Kidney (tissue), 13 donors: ENCODE measurements at regions not wholly inside any gene's neighbourhood (a gene's known extent, or its start where the extent isn't known, plus 50 kb on each side); places are given as distances from the start of the nearest gene placed in this dataset.

ENCODE experiments used
- DNase-seq, 5 donors: peaks; one replicate each; pipeline ENCODE4 v3.0.0-alpha.2; 2013 to 2020
- FAIRE-seq: peaks from 2 replicates; lab custom pipeline; 2012; peaks lifted over from hg19 to GRCh38; lab: Jason Lieb, UNC
- H3K27ac ChIP-seq, 2 donors: one replicate each; pipeline ENCODE4 v1.7.0; 2013; ENCODE audit warnings: low read depth in 2 of 2, low read length in 2 of 2, inconsistent platforms in 1 of 2
- H3K27me3 ChIP-seq: one replicate; pipeline ENCODE4 v1.7.1; 2013; ENCODE audit warnings: low read length, inconsistent platforms; ENCODE audit not compliant: control insufficient read depth, insufficient read depth
- H3K36me3 ChIP-seq, 3 donors: one replicate each; pipeline versions ENCODE4 v1.7.0 to v1.7.1; 2013; ENCODE audit warnings: low read length in 3 of 3, control low read depth in 1 of 3, inconsistent platforms in 1 of 3; ENCODE audit not compliant: insufficient read depth in 3 of 3, control insufficient read depth in 2 of 3
- H3K4me1 ChIP-seq, 3 donors: one replicate each; pipeline versions ENCODE4 v1.7.0 to v1.7.1; 2013; ENCODE audit warnings: low read length in 3 of 3, inconsistent platforms in 1 of 3, low read depth in 1 of 3; ENCODE audit not compliant: control insufficient read depth in 2 of 3, insufficient read depth in 2 of 3
- H3K4me3 ChIP-seq, 3 donors: one replicate each; pipeline versions ENCODE4 v1.7.0 to v1.8.1; 2013; ENCODE audit warnings: low read length in 3 of 3, control low read depth in 1 of 3, inconsistent platforms in 1 of 3
- H3K9ac ChIP-seq, 3 donors: one replicate each; pipeline versions ENCODE4 v1.7.0 to v1.7.1; 2013; ENCODE audit warnings: low read length in 3 of 3, control low read depth in 1 of 3, inconsistent platforms in 1 of 3
- H3K9me3 ChIP-seq, 3 donors: one replicate each; pipeline versions ENCODE4 v1.7.0 to v1.7.1; 2013; ENCODE audit warnings: low read length in 3 of 3, control low read depth in 1 of 3, inconsistent platforms in 1 of 3; ENCODE audit not compliant: control insufficient read depth in 2 of 3, insufficient read depth in 1 of 3
- intact Hi-C: fragments of 100-400 bp; cut with DNase I; formaldehyde crosslinking; loops from one replicate; pipeline ENCODE4 v1.11.1; 2022
- TF ChIP-seq, protein P1 (sequence below): IDR thresholded peaks from 3 replicates; pipeline ENCODE4 v1.5.1; 2012; ENCODE audit warnings: mild to moderate bottlenecking, moderate library complexity, borderline replicate concordance; ENCODE audit not compliant: insufficient read depth; ENCODE audit errors: extremely low read depth
- donor health status: control.
- donor health status: control.
- donor health status: control.
- donor health status: control.
- donor health status: control.
- donor health status: DM: yes; HTN: yes; CAD: no.
- donor health status: Normal renal cell carcinoma (clear cell type).

DNA sequence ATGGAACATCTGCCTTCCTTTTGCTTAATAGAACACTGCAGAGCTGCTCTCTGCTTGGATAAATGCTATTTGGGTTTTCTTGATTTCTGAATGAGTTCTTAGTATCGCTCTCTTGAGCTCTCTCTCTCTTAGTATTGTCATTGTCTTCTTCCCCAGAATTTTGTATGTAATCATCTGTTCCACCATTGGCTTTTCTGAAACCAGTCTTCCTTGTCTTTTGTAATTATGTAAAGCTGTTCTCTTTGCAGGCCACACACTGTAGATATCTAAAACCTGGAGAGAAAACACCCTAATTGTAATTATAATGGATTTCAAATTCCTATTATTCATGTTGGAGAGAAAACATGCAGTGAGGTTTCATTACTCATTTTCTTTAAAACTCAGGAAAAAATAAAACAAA, 333.1 kb upstream of the CHAC2 start:
- no peaks in the 10 kb centered on the region for H3K36me3 ChIP-seq
- H3K27me3 ChIP-seq, result no peaks in the 10 kb centered on the region
- DNase-seq (no peak), FAIRE-seq (no peak)
- H3K9me3 ChIP-seq, result no peaks in the 10 kb centered on the region
- TF ChIP-seq, protein P1, sequence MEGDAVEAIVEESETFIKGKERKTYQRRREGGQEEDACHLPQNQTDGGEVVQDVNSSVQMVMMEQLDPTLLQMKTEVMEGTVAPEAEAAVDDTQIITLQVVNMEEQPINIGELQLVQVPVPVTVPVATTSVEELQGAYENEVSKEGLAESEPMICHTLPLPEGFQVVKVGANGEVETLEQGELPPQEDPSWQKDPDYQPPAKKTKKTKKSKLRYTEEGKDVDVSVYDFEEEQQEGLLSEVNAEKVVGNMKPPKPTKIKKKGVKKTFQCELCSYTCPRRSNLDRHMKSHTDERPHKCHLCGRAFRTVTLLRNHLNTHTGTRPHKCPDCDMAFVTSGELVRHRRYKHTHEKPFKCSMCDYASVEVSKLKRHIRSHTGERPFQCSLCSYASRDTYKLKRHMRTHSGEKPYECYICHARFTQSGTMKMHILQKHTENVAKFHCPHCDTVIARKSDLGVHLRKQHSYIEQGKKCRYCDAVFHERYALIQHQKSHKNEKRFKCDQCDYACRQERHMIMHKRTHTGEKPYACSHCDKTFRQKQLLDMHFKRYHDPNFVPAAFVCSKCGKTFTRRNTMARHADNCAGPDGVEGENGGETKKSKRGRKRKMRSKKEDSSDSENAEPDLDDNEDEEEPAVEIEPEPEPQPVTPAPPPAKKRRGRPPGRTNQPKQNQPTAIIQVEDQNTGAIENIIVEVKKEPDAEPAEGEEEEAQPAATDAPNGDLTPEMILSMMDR, result no peak
- intact Hi-C loops, result no loop called here
- H3K4me3 ChIP-seq, result no peak overlapping the region
- H3K9ac ChIP-seq, result no peak overlapping the region
- no peak overlapping the region for H3K27ac ChIP-seq
- no peaks in the 10 kb centered on the region for H3K4me1 ChIP-seq

DNA sequence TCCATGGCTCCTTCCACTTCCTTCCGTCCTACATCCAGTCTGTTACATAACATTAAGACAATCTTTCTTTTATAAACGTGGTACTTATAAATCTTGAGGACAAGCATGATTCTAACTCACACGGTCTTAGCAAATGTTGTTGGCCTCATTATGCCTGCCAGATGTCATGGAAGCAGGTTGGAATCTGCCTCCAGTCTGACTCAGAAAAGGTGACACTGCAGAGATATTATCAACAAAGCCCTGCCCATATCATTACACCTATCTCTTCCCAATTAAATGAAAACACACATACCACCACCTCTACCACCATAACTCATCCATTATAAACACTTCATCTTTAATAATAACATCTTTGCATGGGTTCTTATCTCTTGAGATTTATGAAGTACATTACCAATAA, 334.7 kb upstream of the CHAC2 start:
- Histone ChIP-seq H3K36me3 (no peaks in the 10 kb centered on the region), H3K4me1 (no peaks in the 10 kb centered on the region), H3K4me3 (no peak overlapping the region), H3K27ac (no peak overlapping the region), H3K9ac (no peak overlapping the region), H3K27me3 (no peaks in the 10 kb centered on the region), H3K9me3 (no peaks in the 10 kb centered on the region)
- TF ChIP-seq, protein P1, result no peak
- DNase-seq (no peak), FAIRE-seq (no peak)
- intact Hi-C loops, result no loop called here

DNA sequence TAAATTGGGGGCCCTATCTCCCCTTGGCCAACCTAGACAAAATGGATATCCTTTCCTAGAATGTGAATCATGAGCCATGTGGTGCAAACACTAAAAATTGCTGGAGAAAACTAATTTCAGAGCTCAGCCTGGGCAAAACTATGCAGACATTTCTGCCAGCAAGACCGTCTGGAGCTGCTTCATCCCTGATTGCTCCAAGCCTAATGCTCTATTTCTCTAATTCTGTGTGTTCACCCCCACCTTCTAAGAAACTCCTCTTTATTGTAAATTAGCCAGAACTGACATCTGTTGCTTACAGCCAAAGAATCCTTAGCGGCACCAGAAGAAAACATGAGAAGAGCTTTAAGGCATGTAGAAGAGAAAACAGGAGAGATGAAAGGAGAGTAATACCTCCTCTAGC, 337.7 kb upstream of the CHAC2 start:
- Histone ChIP-seq H3K27me3 (no peaks in the 10 kb centered on the region), H3K9me3 (no peaks in the 10 kb centered on the region), H3K9ac (no peak overlapping the region), H3K4me1 (no peaks in the 10 kb centered on the region), H3K36me3 (no peaks in the 10 kb centered on the region), H3K27ac (no peak overlapping the region), H3K4me3 (no peak overlapping the region)
- DNase-seq, result no peak
- intact Hi-C loops, result no loop called here
- FAIRE-seq, result no peak
- TF ChIP-seq, protein P1, result no peak

DNA sequence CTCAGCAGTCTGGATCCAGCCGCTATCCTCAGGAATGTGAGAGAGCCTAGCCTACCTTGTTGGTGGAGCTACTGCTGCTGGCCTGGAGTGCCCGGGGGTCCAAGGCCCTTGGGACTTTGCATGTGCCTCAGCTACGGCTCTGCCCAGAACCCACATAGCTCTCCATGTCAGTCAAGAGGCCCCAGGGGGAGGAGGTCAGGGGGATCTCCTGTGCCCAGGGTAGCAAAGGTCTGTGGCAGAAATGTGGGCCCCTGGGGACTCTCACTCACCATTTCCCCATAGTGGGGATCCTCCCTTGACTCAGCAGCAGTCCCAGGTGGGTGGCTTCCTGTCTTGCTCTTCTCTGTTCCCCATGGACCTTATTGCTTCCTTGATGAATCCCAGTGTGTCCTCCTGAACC, 342.7 kb upstream of the CHAC2 start:
- no peak for DNase-seq
- H3K36me3 ChIP-seq, result no peaks in the 10 kb centered on the region
- H3K4me1 ChIP-seq, result no peaks in the 10 kb centered on the region
- intact Hi-C loops, result no loop called here
- no peak overlapping the region for H3K4me3 ChIP-seq
- TF ChIP-seq, protein P1, result no peak
- H3K27me3 ChIP-seq, result no peaks in the 10 kb centered on the region
- no peak for FAIRE-seq
- no peaks in the 10 kb centered on the region for H3K9me3 ChIP-seq
- H3K9ac ChIP-seq, result no peak overlapping the region
- H3K27ac ChIP-seq, result no peak overlapping the region
